ENCODE measurements at regions not wholly inside any gene's neighbourhood (a gene's known extent, or its start where the extent isn't known, plus 50 kb on each side); places are given as distances from the start of the nearest gene placed in this dataset.

GRCh38 chr15:70547846-70548487, 215.4 kb downstream of the UACA start:
- DNase-seq: no peak

- DNase-seq: no peak
These were observed 217.8 kb downstream of the UACA start for GRCh38 chr15:70545526-70545925.

GRCh38 chr15:70541511-70541910, 221.8 kb downstream of the UACA start:
- no peak for DNase-seq

GRCh38 chr15:70539912-70540530, 223.3 kb downstream of the UACA start:
- DNase-seq: no peak

- DNase-seq: no peak
These were observed 223.9 kb downstream of the UACA start for GRCh38 chr15:70539409-70539808.

- no peak for DNase-seq
These were observed 225.1 kb downstream of the UACA start for GRCh38 chr15:70538278-70538677.

- DNase-seq: no peak
These were observed 227.4 kb downstream of the UACA start for GRCh38 chr15:70535955-70536338.

GRCh38 chr15:70535071-70535954, 228.0 kb downstream of the UACA start:
- peak; percentile 54 for DNase-seq

GRCh38 chr15:70533931-70534742, 229.2 kb downstream of the UACA start:
- DNase-seq: no peak

- DNase-seq: no peak
These were observed 230.7 kb downstream of the UACA start for GRCh38 chr15:70532531-70533186.

- DNase-seq: no peak
These were observed 231.8 kb downstream of the UACA start for GRCh38 chr15:70531576-70531975.

- DNase-seq: no peak
These were observed 232.5 kb downstream of the UACA start for GRCh38 chr15:70530906-70531305.

GRCh38 chr15:70530503-70530902, 232.9 kb downstream of the UACA start:
- DNase-seq: no peak

- no peak for DNase-seq
These were observed 233.3 kb downstream of the UACA start for GRCh38 chr15:70530017-70530499.

- DNase-seq: no peak
These were observed 234.5 kb downstream of the UACA start for GRCh38 chr15:70528816-70529215.

GRCh38 chr15:70528270-70528706, 235.1 kb downstream of the UACA start:
- DNase-seq: no peak

GRCh38 chr15:70526974-70527325, 236.4 kb downstream of the UACA start:
- peak; percentile 6 for DNase-seq

- DNase-seq: peak; percentile 80
These were observed 237.0 kb downstream of the UACA start for GRCh38 chr15:70526221-70526973.

- no peak for DNase-seq
These were observed 237.8 kb downstream of the UACA start for GRCh38 chr15:70525551-70525950.

- peak; percentile 11 for DNase-seq
These were observed 238.9 kb downstream of the UACA start for GRCh38 chr15:70524470-70524869.

- peak; percentile 9 for DNase-seq
These were observed 239.7 kb downstream of the UACA start for GRCh38 chr15:70523616-70524015.

GRCh38 chr15:70523192-70523591, 240.2 kb downstream of the UACA start:
- DNase-seq: no peak

Measured in femur (tissue), 1 donor.